Stimulated activated naive CD8-positive, alpha-beta T cell treated with anti-CD3 and anti-CD28 coated beads, Interleukin-15, amount 100 ng/mL, for 72 hours (primary cell): ENCODE measurements at regions not wholly inside any gene's neighbourhood (a gene's known extent, or its start where the extent isn't known, plus 50 kb on each side); places are given as distances from the start of the nearest gene placed in this dataset.

Experiments
- ATAC-seq: fragments of 150-1000 bp; cut with Tn5 transposase; 2 replicates; pipeline ENCODE4 v1.10.0; 2021; ENCODE audit warnings: mild to moderate bottlenecking, moderate library complexity
- DNase-seq, 2 donors: peaks; one replicate each; pipeline ENCODE4 v3.0.0; 2021 to 2022
- H3K27ac Mint-ChIP-seq, 2 donors: one replicate each; pipeline ENCODE4 v1.8.0; 2022; ENCODE audit warnings: mild to moderate bottlenecking in 2 of 2, mixed read lengths in 2 of 2, moderate library complexity in 2 of 2
- H3K27me3 Mint-ChIP-seq: one replicate; pipeline ENCODE4 v1.8.0; 2022; ENCODE audit warnings: mixed read lengths
- H3K4me1 Mint-ChIP-seq: one replicate; pipeline ENCODE4 v1.8.0; 2022; ENCODE audit warnings: mild to moderate bottlenecking, mixed read lengths
- H3K4me3 Mint-ChIP-seq, 2 donors: one replicate each; pipeline ENCODE4 v1.8.0; 2022; ENCODE audit warnings: mild to moderate bottlenecking in 2 of 2, mixed read lengths in 2 of 2, moderate library complexity in 1 of 2
- H3K9me3 Mint-ChIP-seq, 2 donors: one replicate each; pipeline ENCODE4 v1.8.0; 2022; ENCODE audit warnings: mixed read lengths in 2 of 2

DNA sequence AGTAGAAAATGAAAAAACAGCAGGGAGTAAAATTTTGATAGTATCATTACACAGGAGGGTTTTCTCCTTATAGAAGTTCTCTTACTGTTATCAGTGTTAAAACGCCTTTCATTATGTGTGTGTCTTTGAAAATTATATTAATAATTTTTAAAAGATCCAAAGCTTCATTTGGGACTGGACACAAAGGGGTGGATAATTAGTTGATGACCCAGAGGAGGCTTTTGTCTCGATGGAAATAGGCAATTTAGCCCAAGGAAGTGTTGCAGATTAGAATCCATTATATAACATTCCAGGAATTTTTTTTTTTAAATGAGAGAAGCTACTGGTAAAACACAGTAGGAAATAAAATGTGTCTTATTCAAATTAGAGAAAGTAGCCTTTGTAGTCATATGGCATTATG, 1339.3 kb downstream of the FSTL5 start:
- ATAC-seq: no peak

DNA sequence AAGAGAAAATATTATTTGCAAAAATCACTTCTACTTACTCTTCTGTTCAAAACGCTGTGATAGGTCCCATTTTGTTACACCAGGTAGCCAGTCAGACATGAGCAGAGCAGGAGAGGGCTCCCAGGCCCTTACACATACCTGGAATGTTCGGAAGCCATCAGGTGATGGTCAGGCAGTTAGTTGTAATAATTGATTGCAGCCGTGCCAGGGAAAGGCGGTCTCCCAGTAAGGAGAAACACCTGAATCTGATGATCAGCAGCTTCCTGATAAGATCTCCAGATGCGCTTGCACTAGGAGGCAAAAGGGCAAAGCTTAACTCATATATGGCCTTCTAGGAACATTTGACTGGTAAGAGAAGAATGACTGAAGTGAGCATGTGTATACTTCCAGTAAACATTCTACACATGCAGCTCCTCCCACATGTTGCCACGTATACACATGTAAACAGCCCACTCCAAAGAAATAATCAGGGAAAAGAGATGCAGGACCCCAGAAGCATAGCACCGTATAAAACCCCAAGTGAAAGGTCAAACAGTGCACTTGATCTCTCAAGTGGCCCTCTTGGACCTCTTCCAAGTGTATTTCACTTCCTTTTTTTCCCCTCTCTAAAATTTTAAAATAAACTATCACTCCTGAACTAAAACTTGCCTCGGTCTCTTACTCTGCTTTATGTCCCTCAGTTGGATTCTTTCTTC, 1338.0 kb downstream of the FSTL5 start:
- ATAC-seq: no peak
- no peak for DNase-seq
- Mint-ChIP-seq H3K27me3 (no peaks in the 10 kb centered on the region), H3K9me3 (peaks cover 5 to 21% of the 10 kb centered on the region in 2 donors), H3K27ac (no peak overlapping the region), H3K4me1 (no peaks in the 10 kb centered on the region), H3K4me3 (no peak overlapping the region)

More for the DNA sequence above, 1339.3 kb downstream of the FSTL5 start:
- Mint-ChIP-seq H3K27me3 (no peaks in the 10 kb centered on the region), H3K27ac (no peak overlapping the region), H3K4me1 (no peaks in the 10 kb centered on the region), H3K9me3 (peaks cover 5 to 21% of the 10 kb centered on the region in 2 donors), H3K4me3 (no peak overlapping the region)
- no peak for DNase-seq

DNA sequence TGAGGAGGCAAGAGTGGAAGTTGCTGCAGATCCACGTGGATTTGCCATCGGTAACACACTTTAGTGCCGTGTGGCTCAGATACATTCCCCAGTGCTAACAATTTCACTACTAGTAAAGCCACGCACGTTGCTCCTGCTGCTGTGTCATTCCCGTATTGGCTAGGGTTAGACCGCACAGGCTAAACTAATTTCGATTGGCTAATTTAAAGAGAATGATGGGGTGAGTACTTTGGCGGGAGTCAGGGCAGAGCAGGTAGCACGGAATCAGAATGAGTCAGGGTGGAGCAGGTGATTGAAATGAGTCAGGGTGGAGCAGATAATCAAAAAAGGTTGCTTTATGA, 1337.5 kb downstream of the FSTL5 start:
- H3K27ac Mint-ChIP-seq: no peak overlapping the region
- H3K4me3 Mint-ChIP-seq: no peak overlapping the region
- DNase-seq: no peak
- H3K27me3 Mint-ChIP-seq: no peaks in the 10 kb centered on the region
- H3K4me1 Mint-ChIP-seq: no peaks in the 10 kb centered on the region
- H3K9me3 Mint-ChIP-seq: peaks cover 5 to 21% of the 10 kb centered on the region in 2 donors
- no peak for ATAC-seq

DNA sequence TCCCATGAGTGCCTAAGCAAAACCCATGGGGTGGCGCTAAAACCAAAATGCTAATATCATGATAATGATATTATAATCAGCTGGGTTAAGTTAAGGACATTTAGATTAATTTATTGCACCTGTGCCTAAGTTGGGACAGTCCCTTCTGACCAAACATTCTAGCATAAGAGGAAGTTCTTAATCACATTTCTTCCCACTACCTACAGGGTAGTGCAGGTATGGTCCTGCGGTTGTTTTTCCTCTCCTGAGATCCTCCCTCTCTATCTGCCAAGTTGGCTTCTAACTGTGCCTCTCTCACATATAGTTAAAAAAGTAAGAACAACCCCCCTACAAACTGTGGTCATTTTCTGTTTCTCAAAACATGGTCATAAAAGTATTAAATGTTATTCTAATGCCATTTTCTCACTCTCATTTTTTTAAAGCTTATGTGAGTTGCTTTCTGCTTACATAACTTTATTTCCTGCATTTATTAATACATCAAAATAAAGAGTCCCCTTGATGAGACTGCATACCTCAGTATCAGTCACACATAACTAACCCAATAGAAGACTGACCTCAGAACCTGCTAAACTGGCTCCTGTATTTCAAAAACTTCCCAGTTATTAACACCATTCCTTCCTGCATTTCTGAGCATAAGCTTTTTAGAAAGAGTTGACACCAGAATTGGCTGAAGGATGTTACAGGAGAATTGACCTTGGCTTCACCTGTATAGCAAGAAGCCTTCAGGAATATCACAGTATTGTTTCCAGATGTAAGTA, 1332.5 kb downstream of the FSTL5 start:
- Mint-ChIP-seq H3K4me1 (no peaks in the 10 kb centered on the region), H3K4me3 (no peak overlapping the region), H3K27me3 (no peaks in the 10 kb centered on the region), H3K27ac (peak overlapping the region in 1 of 2 donors; percentile 46), H3K9me3 (peaks cover 9 to 12% of the 10 kb centered on the region in 2 donors)
- no peak for ATAC-seq
- no peak for DNase-seq

DNA sequence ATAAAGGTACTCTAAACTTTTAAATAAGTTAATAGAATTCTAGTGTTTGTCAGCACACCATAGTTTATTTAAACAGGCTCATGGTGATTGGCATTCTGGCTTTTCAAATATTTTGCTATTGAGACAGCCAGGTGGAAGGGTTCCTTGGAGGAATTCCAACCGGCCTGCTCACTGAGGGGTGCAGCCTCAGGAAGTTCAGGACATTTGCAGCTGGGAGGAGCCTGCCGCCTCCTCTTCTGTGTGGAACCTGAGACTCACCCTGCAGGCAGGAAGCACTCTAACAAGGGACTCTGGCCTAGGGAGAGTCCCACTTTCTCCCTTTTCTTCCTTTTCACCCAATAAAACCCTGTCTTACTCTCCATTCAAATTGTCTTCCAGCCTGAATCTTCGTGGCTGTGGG, 1328.0 kb downstream of the FSTL5 start:
- Mint-ChIP-seq H3K27me3 (no peaks in the 10 kb centered on the region), H3K4me3 (no peak overlapping the region), H3K27ac (no peak overlapping the region), H3K9me3 (peaks cover 7 to 14% of the 10 kb centered on the region in 2 donors), H3K4me1 (no peaks in the 10 kb centered on the region)
- DNase-seq: no peak
- ATAC-seq: no peak

DNA sequence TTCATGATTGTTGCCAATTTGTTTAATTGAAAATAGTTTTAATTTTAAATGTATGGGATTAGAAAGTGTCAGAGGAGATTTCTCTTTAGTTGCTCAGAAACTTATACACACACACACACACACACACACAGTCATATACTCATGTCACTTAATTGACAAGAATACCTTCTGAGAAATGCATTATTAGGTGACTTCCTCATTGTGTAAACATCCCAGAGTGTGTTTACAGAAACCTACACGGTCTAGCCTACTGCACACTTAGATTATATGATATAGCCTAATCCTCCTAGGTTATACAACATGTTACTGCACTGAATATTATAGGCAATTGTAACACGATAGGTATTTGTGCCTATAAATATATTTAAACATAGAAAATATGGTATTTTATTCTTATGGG, 1327.4 kb downstream of the FSTL5 start:
- Mint-ChIP-seq H3K4me1 (no peaks in the 10 kb centered on the region), H3K4me3 (no peak overlapping the region), H3K9me3 (peaks cover 7 to 17% of the 10 kb centered on the region in 2 donors), H3K27ac (no peak overlapping the region), H3K27me3 (no peaks in the 10 kb centered on the region)
- ATAC-seq: no peak
- DNase-seq: no peak

DNA sequence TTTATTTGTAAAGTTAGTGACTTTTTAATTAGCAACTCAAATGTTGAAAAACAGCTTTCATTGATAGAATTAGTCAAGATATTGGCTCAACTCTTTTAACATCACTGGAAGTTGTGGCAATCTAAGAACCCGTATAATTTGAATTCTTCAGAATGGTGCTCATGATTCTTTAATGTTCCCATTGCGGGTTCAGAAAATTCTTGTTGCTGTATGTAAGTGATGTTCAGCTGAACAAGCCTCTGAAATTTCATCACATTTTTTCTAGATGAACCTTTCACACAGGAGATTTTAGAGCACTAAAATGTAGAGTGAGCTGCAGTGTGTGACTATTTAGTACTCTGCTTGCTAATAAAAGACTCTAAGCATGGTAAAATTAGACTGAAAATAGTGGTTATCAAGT, 1317.7 kb downstream of the FSTL5 start:
- Mint-ChIP-seq H3K4me1 (no peaks in the 10 kb centered on the region), H3K9me3 (peaks cover 0 to under 1% of the 10 kb centered on the region in 2 donors), H3K4me3 (no peak overlapping the region), H3K27me3 (no peaks in the 10 kb centered on the region), H3K27ac (no peak overlapping the region)
- ATAC-seq (no peak), DNase-seq (no peak)

DNA sequence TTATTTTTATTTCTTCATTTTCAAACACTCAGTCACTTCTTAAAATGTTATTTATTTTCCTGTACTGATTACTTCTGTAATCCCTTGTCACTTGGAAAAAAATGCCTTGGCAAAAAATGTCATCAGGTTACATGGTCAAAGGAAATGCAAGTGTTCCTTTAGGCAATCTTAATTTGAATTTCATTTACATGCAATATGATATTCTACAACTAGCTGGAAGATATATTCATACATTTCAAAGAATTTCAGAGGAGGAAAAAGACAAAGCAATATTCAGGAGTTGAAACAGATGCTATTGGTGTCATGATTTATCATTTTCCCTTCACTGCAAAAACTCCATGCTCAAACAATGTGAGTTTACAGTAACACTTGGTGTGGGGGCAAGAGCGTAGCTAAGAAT, 1316.6 kb downstream of the FSTL5 start:
- H3K4me1 Mint-ChIP-seq: no peaks in the 10 kb centered on the region
- DNase-seq (no peak), ATAC-seq (no peak)
- H3K27ac Mint-ChIP-seq: no peak overlapping the region
- H3K27me3 Mint-ChIP-seq: no peaks in the 10 kb centered on the region
- no peaks in the 10 kb centered on the region for H3K9me3 Mint-ChIP-seq
- no peak overlapping the region for H3K4me3 Mint-ChIP-seq

DNA sequence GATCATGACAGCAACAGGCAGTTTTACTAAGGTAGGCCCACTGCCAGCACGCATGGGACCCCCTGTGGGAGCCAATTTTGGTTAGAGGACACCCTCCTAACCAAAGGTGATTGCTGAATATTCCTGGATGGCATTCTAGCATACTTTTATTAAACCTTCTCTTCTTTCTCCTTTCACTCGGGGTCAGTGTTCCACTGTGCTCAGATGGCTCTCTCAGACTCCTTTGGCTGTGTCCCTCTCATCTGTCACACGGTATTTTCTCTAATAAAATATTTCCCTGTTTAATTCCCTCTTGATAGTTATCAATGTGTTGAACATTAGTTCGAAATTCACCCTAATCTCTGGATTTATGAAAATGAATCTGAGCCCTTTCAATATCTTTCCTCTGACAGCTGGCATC, 1315.3 kb downstream of the FSTL5 start:
- ATAC-seq (no peak), DNase-seq (no peak)
- peaks cover 0 to 4% of the 10 kb centered on the region in 2 donors for H3K9me3 Mint-ChIP-seq
- H3K27me3 Mint-ChIP-seq: no peaks in the 10 kb centered on the region
- H3K27ac Mint-ChIP-seq: no peak overlapping the region
- no peak overlapping the region for H3K4me3 Mint-ChIP-seq
- H3K4me1 Mint-ChIP-seq: no peaks in the 10 kb centered on the region

DNA sequence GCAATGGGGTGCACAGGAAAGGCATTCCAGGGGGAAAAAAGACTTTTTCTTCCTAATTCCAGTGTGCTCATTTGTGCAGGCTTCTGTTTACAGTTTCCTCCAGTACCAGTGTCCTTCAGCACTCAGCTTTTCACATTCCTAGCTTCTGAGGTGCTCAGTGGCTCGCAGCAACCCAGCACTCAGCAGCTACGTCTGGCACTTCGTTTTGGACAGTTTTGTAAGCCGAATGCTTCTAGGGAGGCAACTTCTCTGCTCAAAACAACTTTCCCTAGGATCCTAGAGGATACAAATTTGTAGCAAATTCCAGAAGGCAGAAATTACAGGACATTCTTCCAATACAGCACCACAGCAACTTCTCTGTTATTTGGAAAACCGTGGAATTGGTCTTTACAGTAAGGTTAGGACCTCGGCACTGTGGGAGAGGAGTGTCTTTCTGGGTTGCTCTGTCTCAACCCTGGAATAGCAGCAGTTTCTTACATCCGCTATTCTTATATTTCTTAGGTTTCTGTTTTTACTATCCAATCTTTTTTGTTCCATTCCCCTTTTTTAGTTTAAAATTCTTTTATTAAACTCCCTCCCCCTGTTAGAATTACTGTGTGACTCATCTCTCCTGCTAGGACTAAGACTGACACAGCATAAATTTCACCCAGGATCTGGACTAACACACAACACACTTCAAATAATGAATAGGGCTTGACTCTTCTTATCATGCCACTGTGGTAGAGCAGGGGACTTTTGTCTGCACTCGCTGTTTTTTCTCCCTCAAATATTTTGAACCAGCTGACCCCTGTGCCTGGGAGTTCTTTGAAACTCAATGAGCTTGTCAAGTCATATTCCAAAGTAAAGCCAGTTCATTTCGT, 1314.7 kb downstream of the FSTL5 start:
- Mint-ChIP-seq H3K4me1 (no peaks in the 10 kb centered on the region), H3K4me3 (no peak overlapping the region), H3K9me3 (peaks cover 0 to 4% of the 10 kb centered on the region in 2 donors), H3K27ac (no peak overlapping the region), H3K27me3 (no peaks in the 10 kb centered on the region)
- no peak for DNase-seq
- ATAC-seq: no peak

DNA sequence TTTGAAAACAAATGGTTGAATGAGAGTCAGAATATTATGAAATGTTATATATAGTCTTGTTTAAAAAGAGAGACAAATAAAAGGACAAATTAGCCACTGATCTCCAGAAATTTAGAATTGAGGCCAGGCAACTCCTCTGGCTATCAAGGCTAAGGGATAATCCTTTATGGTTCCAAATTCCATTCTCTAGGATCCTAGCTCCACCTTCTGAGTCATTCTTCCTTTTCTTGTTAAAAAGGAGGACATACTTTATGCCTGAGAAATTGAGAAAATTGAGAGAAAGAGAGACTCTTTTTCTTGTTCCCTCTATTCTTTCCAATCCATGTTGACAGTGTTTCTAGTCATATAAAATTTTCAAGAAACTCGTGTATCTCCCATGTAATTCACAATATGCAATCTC, 1299.5 kb downstream of the FSTL5 start:
- no peak for DNase-seq
- Mint-ChIP-seq H3K4me3 (no peak overlapping the region), H3K27me3 (no peaks in the 10 kb centered on the region), H3K27ac (no peak overlapping the region), H3K9me3 (peaks cover 0 to 4% of the 10 kb centered on the region in 2 donors), H3K4me1 (no peaks in the 10 kb centered on the region)
- no peak for ATAC-seq

DNA sequence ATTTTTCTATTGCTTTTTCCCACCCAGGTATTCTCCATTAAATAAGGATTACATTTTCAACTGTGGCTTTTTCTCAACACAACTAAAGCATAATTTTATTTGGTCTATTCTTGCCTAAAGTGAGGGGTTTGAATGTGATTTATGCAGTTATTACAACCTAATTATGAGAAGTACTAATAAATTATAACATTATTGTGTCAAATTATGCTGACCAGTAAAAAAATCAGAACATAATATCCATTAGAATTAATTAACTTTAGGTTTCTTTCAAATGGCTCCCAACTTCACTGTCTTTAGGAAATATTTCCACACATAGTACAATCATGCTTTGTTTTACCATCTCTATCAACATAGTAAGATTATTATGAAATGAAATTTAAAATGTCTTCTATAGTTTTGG, 1293.9 kb downstream of the FSTL5 start:
- no peaks in the 10 kb centered on the region for H3K4me1 Mint-ChIP-seq
- H3K4me3 Mint-ChIP-seq: no peak overlapping the region

DNA sequence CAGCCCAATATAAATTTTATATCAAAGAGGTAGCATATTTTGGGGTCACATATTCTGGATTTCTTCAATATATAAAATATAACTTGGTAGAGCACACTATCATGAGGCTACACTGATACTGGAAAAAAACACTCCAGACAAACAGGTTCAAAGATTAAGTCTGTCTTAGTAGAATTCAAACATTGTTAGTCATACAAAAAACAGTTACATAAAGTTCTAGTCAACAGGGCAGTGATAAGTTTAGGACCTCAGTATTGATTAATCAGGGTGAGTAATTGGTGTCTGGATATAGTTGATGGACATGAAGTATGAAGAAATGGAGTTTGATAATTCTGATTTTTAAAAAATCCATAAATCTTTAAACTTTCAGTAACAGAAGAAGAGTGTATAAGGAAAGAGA, 1291.3 kb downstream of the FSTL5 start:
- Mint-ChIP-seq H3K27ac (no peak overlapping the region), H3K27me3 (no peaks in the 10 kb centered on the region), H3K4me3 (no peak overlapping the region), H3K9me3 (peaks cover 0 to 9% of the 10 kb centered on the region in 2 donors), H3K4me1 (no peaks in the 10 kb centered on the region)
- ATAC-seq (no peak), DNase-seq (no peak)

More for the DNA sequence above, 1293.9 kb downstream of the FSTL5 start:
- ATAC-seq (no peak), DNase-seq (no peak)
- no peaks in the 10 kb centered on the region for H3K27me3 Mint-ChIP-seq
- H3K27ac Mint-ChIP-seq: no peak overlapping the region
- peaks cover 0 to 4% of the 10 kb centered on the region in 2 donors for H3K9me3 Mint-ChIP-seq

DNA sequence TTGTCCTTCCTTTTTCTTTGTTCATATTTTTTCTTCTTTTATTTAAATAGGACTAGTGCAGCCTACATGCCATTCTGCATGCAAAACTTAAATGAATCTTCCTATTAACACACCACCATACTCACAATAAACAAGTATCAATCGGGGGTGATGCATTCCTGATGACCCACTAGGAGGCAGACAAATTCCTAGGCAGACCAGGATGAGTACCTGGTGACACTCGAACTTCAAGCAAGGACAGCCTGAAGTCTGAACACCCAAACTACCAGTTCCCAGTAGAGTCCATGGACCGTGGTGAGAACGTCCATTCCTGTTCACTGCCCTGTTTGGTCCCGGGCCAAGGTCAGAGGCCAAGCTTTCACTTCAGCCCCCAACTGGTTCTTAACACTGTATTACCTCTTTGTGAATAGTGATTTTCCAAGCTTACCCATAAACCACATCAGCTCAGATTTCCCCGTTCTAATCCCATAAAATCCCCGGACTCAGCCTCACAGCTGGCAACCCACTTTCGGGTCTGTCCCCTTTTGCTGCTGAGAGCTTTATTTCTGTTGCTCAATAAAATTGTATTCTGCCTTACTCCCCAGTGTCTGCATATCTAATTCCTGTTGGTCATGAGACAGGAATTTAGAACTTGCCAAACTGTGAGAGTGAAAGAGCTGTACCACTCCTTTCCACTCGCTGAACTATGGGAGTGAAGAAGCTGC, 1286.6 kb downstream of the FSTL5 start:
- H3K4me1 Mint-ChIP-seq: no peaks in the 10 kb centered on the region
- H3K27me3 Mint-ChIP-seq: no peaks in the 10 kb centered on the region
- no peak overlapping the region for H3K27ac Mint-ChIP-seq
- ATAC-seq: no peak
- H3K9me3 Mint-ChIP-seq: peaks cover 0 to 9% of the 10 kb centered on the region in 2 donors
- no peak overlapping the region for H3K4me3 Mint-ChIP-seq
- no peak for DNase-seq

DNA sequence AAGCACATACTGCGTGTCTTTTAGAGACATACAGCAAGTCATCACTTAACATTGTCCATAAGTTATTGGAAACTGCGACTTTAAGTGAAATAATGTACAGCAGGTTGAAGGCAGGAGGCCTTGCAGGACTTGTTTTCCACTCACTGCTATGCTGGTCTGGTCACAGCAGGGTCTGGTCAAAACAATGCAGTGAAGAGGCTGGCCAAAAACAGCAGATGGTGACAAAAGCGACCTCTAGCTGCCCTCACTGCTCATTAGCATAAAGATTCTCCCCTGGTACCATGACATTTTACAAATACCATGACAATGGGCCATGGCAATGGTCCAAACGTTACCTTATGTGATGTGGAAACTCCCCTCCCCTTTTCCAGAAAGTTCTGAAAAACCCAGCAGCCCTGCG, 1283.6 kb downstream of the FSTL5 start:
- no peak for DNase-seq
- Mint-ChIP-seq H3K9me3 (peaks cover 0 to 9% of the 10 kb centered on the region in 2 donors), H3K4me3 (no peak overlapping the region), H3K4me1 (no peaks in the 10 kb centered on the region), H3K27ac (no peak overlapping the region), H3K27me3 (no peaks in the 10 kb centered on the region)
- no peak for ATAC-seq
